GM12865 (cell line): ENCODE measurements at regions not wholly inside any gene's neighbourhood (a gene's known extent, or its start where the extent isn't known, plus 50 kb on each side); places are given as distances from the start of the nearest gene placed in this dataset.

ENCODE experiments used
- DNase-seq: peaks from one replicate; pipeline ENCODE4 v3.0.0; 2010; ENCODE audit warnings: low read depth
- H3K4me3 ChIP-seq: 2 replicates; pipeline ENCODE4 v1.5.1; 2011; ENCODE audit warnings: mild to moderate bottlenecking, low read depth, low read length, control low read depth
- CTCF ChIP-seq: IDR thresholded peaks from 2 replicates; pipeline ENCODE4 v1.5.1; 2011; ENCODE audit warnings: low read length, control low read depth, low read depth, inconsistent platforms; ENCODE audit not compliant: insufficient read depth; ENCODE audit errors: missing control alignments

- no peak overlapping the region for H3K4me3 ChIP-seq
- no peak for TF ChIP-seq CTCF
- no peak for DNase-seq
These were observed 1465.6 kb upstream of the ZEB2 start for GRCh38 chr2:145985517-145985916.

- no peak for TF ChIP-seq CTCF
- DNase-seq: no peak
- no peak overlapping the region for H3K4me3 ChIP-seq
These were observed 1464.7 kb upstream of the ZEB2 start for GRCh38 chr2:145984580-145984979.

GRCh38 chr2:145980318-145980717 lies 1460.4 kb upstream of the ZEB2 start:
- DNase-seq: no peak
- H3K4me3 ChIP-seq: no peak overlapping the region
- TF ChIP-seq CTCF: no peak

- no peak for DNase-seq
- no peak overlapping the region for H3K4me3 ChIP-seq
- TF ChIP-seq CTCF: no peak
These were observed 1455.5 kb upstream of the ZEB2 start for GRCh38 chr2:145975406-145975805.

- no peak for TF ChIP-seq CTCF
- no peak for DNase-seq
- no peak overlapping the region for H3K4me3 ChIP-seq
These were observed 1441.9 kb upstream of the ZEB2 start for GRCh38 chr2:145961846-145962245.

GRCh38 chr2:145960479-145961163 lies 1440.7 kb upstream of the ZEB2 start:
- no peak for TF ChIP-seq CTCF
- DNase-seq: no peak

GRCh38 chr2:145958611-145959010 lies 1438.7 kb upstream of the ZEB2 start:
- no peak for DNase-seq
- no peak for TF ChIP-seq CTCF
- H3K4me3 ChIP-seq: no peak overlapping the region

More at GRCh38 chr2:145960479-145961163, 1440.7 kb upstream of the ZEB2 start:
- H3K4me3 ChIP-seq: no peak overlapping the region
